Neuronal stem cell (in vitro differentiated cells): ENCODE measurements at regions not wholly inside any gene's neighbourhood (a gene's known extent, or its start where the extent isn't known, plus 50 kb on each side); places are given as distances from the start of the nearest gene placed in this dataset.
A peak's percentile ranks its signal among the peaks of the same experiment; 100 is the strongest.

Experiments used
- DNase-seq: peaks from one replicate; pipeline ENCODE4 v3.0.0-alpha.2; 2013; ENCODE audit warnings: low spot score
- H2AFZ ChIP-seq: one replicate; pipeline ENCODE4 v1.6.1; 2013; ENCODE audit warnings: mild to moderate bottlenecking, low read length, inconsistent platforms
- H2AK5ac ChIP-seq: 2 replicates; pipeline ENCODE4 v1.6.1; 2013; ENCODE audit warnings: low read depth, mild to moderate bottlenecking, inconsistent platforms, low read length, moderate library complexity, mixed read lengths
- H2BK120ac ChIP-seq: 2 replicates; pipeline ENCODE4 v1.6.1; 2013; ENCODE audit warnings: low read depth, mild to moderate bottlenecking, inconsistent platforms, low read length, moderate library complexity, mixed read lengths
- H2BK12ac ChIP-seq: one replicate; pipeline ENCODE4 v1.6.1; 2013; ENCODE audit warnings: low read length, inconsistent platforms
- H2BK15ac ChIP-seq: 2 replicates; pipeline ENCODE4 v1.6.1; 2013; ENCODE audit warnings: mild to moderate bottlenecking, low read length, inconsistent platforms, mixed read lengths
- H2BK5ac ChIP-seq: one replicate; pipeline ENCODE4 v1.6.1; 2013; ENCODE audit warnings: inconsistent platforms, mild to moderate bottlenecking, low read length, moderate library complexity
- H3K14ac ChIP-seq: one replicate; pipeline ENCODE4 v1.6.1; 2013; ENCODE audit warnings: low read length, inconsistent platforms
- H3K18ac ChIP-seq: 2 replicates; pipeline ENCODE4 v1.6.1; 2013; ENCODE audit warnings: low read length, inconsistent platforms
- H3K23ac ChIP-seq: 2 replicates; pipeline ENCODE4 v1.6.1; 2013; ENCODE audit warnings: low read depth, mild to moderate bottlenecking, mixed read lengths, low read length, inconsistent platforms; ENCODE audit not compliant: poor library complexity
- H3K27ac ChIP-seq: replicated peaks from 3 replicates; pipeline ENCODE4 v1.5.1; 2013; ENCODE audit warnings: low read length, inconsistent platforms
- H3K27me3 ChIP-seq, 3 experiments: 2 replicates each; pipeline ENCODE4 v1.6.1; 2013; ENCODE audit warnings: low read length in 3 of 3, mild to moderate bottlenecking in 2 of 3, inconsistent platforms in 1 of 3, low read depth in 1 of 3, mixed read lengths in 1 of 3, moderate library complexity in 1 of 3; ENCODE audit not compliant: control insufficient read depth in 3 of 3, insufficient read depth in 3 of 3
- H3K36me3 ChIP-seq, 2 donors: replicated peaks in 1 of 2; 2 replicates each; pipeline ENCODE4 v1.6.1; 2013; ENCODE audit warnings: low read length in 2 of 2; ENCODE audit not compliant: control insufficient read depth in 2 of 2, insufficient read depth in 2 of 2
- H3K4ac ChIP-seq: 2 replicates; pipeline ENCODE4 v1.6.1; 2013; ENCODE audit warnings: inconsistent platforms, mild to moderate bottlenecking, low read length, moderate library complexity
- H3K4me1 ChIP-seq, 2 donors: 1 replicate in 1 of 2; 2 replicates in 1 of 2; pipeline ENCODE4 v1.6.1; 2013; ENCODE audit warnings: low read length in 2 of 2, low read depth in 1 of 2; ENCODE audit not compliant: control insufficient read depth in 2 of 2, insufficient read depth in 1 of 2
- H3K4me2 ChIP-seq: one replicate; pipeline ENCODE4 v1.6.1; 2013; ENCODE audit warnings: mild to moderate bottlenecking, low read length, inconsistent platforms; ENCODE audit not compliant: insufficient read depth, poor library complexity, severe bottlenecking
- H3K4me3 ChIP-seq, 2 donors: 2 replicates each; pipeline ENCODE4 v1.5.1; 2013; ENCODE audit warnings: low read length in 2 of 2, mild to moderate bottlenecking in 2 of 2, inconsistent platforms in 1 of 2, moderate library complexity in 1 of 2
- H3K79me1 ChIP-seq: one replicate; pipeline ENCODE4 v1.6.1; 2013; ENCODE audit warnings: low read depth, mild to moderate bottlenecking, inconsistent platforms, low read length, moderate library complexity
- H3K9ac ChIP-seq: one replicate; pipeline ENCODE4 v1.6.1; 2013; ENCODE audit warnings: mild to moderate bottlenecking, low read depth, low read length, inconsistent platforms; ENCODE audit not compliant: poor library complexity
- H3K9me3 ChIP-seq, 2 donors: replicated peaks in 1 of 2; 2 replicates each; pipeline versions ENCODE3 to v1.6.1; 2013; ENCODE audit warnings: low read length in 2 of 2, mild to moderate bottlenecking in 2 of 2, inconsistent platforms in 1 of 2, low read depth in 1 of 2, mixed read lengths in 1 of 2, moderate library complexity in 1 of 2; ENCODE audit not compliant: control insufficient read depth in 2 of 2, insufficient read depth in 1 of 2
- H4K8ac ChIP-seq: one replicate; pipeline ENCODE4 v1.6.1; 2013; ENCODE audit warnings: low read depth, mild to moderate bottlenecking, inconsistent platforms, low read length, moderate library complexity
- H4K91ac ChIP-seq: one replicate; pipeline ENCODE4 v1.6.1; 2013; ENCODE audit warnings: low read length, low read depth, mild to moderate bottlenecking, inconsistent platforms; ENCODE audit not compliant: poor library complexity
- WGBS, 2 donors: extraction: QIAGEN DNeasy Blood & Tissue Kit; methylation state at CpG; one replicate each; pipeline ENCODE4 v1.1.7; 2013; ENCODE audit warnings: missing lambda C conversion rate in 2 of 2, mixed read lengths in 1 of 2; ENCODE audit not compliant: insufficient read length in 2 of 2, insufficient replicate concordance in 1 of 2; ENCODE audit errors: extremely low coverage in 2 of 2; 5-methylcytosine and 5-hydroxymethylcytosine counted together

- Histone ChIP-seq H3K4me1 (no peaks in the 10 kb centered on the region), H2BK12ac (no peak overlapping the region), H2AFZ (peak overlapping the region; percentile 24), H3K4me3 (no peak overlapping the region), H2AK5ac (no peak overlapping the region), H3K9ac (no peak overlapping the region), H4K91ac (no peak overlapping the region), H3K27me3 (no peaks in the 10 kb centered on the region), H3K14ac (no peak overlapping the region), H3K9me3 (no peaks in the 10 kb centered on the region), H2BK120ac (no peak overlapping the region), H3K23ac (no peak overlapping the region), H3K4ac (no peak overlapping the region), H3K79me1 (no peaks in the 10 kb centered on the region), H3K36me3 (no peaks in the 10 kb centered on the region), H2BK15ac (no peak overlapping the region), H3K18ac (no peak overlapping the region), H3K27ac (no peak overlapping the region), H3K4me2 (no peak overlapping the region), H4K8ac (no peak overlapping the region), H2BK5ac (no peak overlapping the region)
- no CpG with 5 or more reads among the region's 4 CpGs for WGBS, 2 donors
- DNase-seq: peak; percentile 0
Measured at GRCh38 chrX:34365471-34365870, 233.4 kb upstream of the FAM47A start.

GRCh38 chrX:34350561-34351335 is 218.6 kb upstream of the FAM47A start:
- Histone ChIP-seq H3K4me3 (no peak overlapping the region), H3K4ac (no peak overlapping the region), H2AK5ac (no peak overlapping the region), H3K27me3 (no peaks in the 10 kb centered on the region), H3K9me3 (no peaks in the 10 kb centered on the region), H2BK5ac (no peak overlapping the region), H2BK15ac (no peak overlapping the region), H3K9ac (no peak overlapping the region), H3K18ac (no peak overlapping the region), H3K79me1 (no peaks in the 10 kb centered on the region), H2BK12ac (no peak overlapping the region), H4K8ac (no peak overlapping the region), H4K91ac (no peak overlapping the region), H3K4me2 (no peak overlapping the region), H3K36me3 (no peaks in the 10 kb centered on the region), H3K23ac (no peak overlapping the region), H3K4me1 (no peaks in the 10 kb centered on the region), H3K14ac (no peak overlapping the region), H2AFZ (no peak overlapping the region), H2BK120ac (no peak overlapping the region), H3K27ac (no peak overlapping the region)
- DNase-seq: no peak
- WGBS, 2 donors: no CpG with 5 or more reads among the region's 3 CpGs

- no peak overlapping the region for H3K27ac ChIP-seq
- H3K23ac ChIP-seq: no peak overlapping the region
- no peak overlapping the region for H2BK120ac ChIP-seq
- no peaks in the 10 kb centered on the region for H3K79me1 ChIP-seq
- no peaks in the 10 kb centered on the region for H3K36me3 ChIP-seq
- no peak overlapping the region for H3K4me3 ChIP-seq
- H3K27me3 ChIP-seq: no peaks in the 10 kb centered on the region
- H3K18ac ChIP-seq: no peak overlapping the region
- no peak overlapping the region for H3K4me2 ChIP-seq
- H3K9me3 ChIP-seq: no peaks in the 10 kb centered on the region
- H3K4me1 ChIP-seq: no peaks in the 10 kb centered on the region
- H2BK15ac ChIP-seq: no peak overlapping the region
- no peak overlapping the region for H3K4ac ChIP-seq
- DNase-seq: no peak
- no peak overlapping the region for H2BK12ac ChIP-seq
- H3K14ac ChIP-seq: no peak overlapping the region
- no peak overlapping the region for H3K9ac ChIP-seq
- H2AFZ ChIP-seq: no peak overlapping the region
- no peak overlapping the region for H2AK5ac ChIP-seq
- no peak overlapping the region for H4K91ac ChIP-seq
- no peak overlapping the region for H4K8ac ChIP-seq
- H2BK5ac ChIP-seq: no peak overlapping the region
Measured at GRCh38 chrX:34343001-34343400, 210.9 kb upstream of the FAM47A start.

GRCh38 chrX:34341814-34342213 is 209.7 kb upstream of the FAM47A start:
- no peak overlapping the region for H2AFZ ChIP-seq
- no peaks in the 10 kb centered on the region for H3K27me3 ChIP-seq
- H4K8ac ChIP-seq: no peak overlapping the region
- no peak overlapping the region for H3K23ac ChIP-seq
- no peak overlapping the region for H3K9ac ChIP-seq
- no peak overlapping the region for H2AK5ac ChIP-seq
- no peaks in the 10 kb centered on the region for H3K9me3 ChIP-seq
- H3K4me3 ChIP-seq: no peak overlapping the region
- no peak overlapping the region for H2BK120ac ChIP-seq
- H2BK12ac ChIP-seq: no peak overlapping the region
- no peak for DNase-seq
- no peaks in the 10 kb centered on the region for H3K79me1 ChIP-seq
- H2BK5ac ChIP-seq: no peak overlapping the region
- no peak overlapping the region for H3K27ac ChIP-seq
- H3K4me1 ChIP-seq: no peaks in the 10 kb centered on the region
- H3K36me3 ChIP-seq: no peaks in the 10 kb centered on the region
- no peak overlapping the region for H3K18ac ChIP-seq
- H3K14ac ChIP-seq: no peak overlapping the region
- no peak overlapping the region for H4K91ac ChIP-seq
- H2BK15ac ChIP-seq: no peak overlapping the region
- H3K4me2 ChIP-seq: no peak overlapping the region
- H3K4ac ChIP-seq: no peak overlapping the region
- no CpG with 5 or more reads among the region's 4 CpGs for WGBS, 2 donors
